GM20000 (cell line): ENCODE measurements at regions not wholly inside any gene's neighbourhood (a gene's known extent, or its start where the extent isn't known, plus 50 kb on each side); places are given as distances from the start of the nearest gene placed in this dataset.

Experiments used
- DNase-seq: peaks from one replicate; pipeline ENCODE4 v3.0.0; 2012; ENCODE audit warnings: low spot score
- TF ChIP-seq, protein P1 (sequence below): IDR thresholded peaks from 2 replicates; pipeline ENCODE4 v1.5.1; 2012; ENCODE audit warnings: mild to moderate bottlenecking, control low read depth; ENCODE audit errors: extremely low read depth, missing control alignments

DNA sequence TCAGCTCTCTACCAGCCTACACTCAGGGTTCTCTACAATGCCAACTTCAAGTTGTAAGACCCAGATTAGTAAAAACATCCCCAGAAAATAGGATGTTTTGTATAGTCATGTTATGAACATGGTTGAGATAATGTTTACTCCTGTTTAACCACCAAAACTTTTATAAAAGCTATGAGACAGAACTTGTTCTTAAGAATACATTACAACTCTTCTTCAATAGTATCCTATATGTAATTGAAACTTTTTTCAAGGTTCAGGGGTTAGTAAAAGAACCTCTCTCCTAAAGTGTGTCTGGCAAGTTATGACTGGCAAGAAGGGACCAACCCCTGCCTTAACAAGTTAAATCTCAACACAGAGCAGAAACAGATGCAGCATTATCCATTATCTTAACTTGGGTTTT lies 118.8 kb upstream of the STK17B start:
- no peak for DNase-seq
- TF ChIP-seq, protein P1, sequence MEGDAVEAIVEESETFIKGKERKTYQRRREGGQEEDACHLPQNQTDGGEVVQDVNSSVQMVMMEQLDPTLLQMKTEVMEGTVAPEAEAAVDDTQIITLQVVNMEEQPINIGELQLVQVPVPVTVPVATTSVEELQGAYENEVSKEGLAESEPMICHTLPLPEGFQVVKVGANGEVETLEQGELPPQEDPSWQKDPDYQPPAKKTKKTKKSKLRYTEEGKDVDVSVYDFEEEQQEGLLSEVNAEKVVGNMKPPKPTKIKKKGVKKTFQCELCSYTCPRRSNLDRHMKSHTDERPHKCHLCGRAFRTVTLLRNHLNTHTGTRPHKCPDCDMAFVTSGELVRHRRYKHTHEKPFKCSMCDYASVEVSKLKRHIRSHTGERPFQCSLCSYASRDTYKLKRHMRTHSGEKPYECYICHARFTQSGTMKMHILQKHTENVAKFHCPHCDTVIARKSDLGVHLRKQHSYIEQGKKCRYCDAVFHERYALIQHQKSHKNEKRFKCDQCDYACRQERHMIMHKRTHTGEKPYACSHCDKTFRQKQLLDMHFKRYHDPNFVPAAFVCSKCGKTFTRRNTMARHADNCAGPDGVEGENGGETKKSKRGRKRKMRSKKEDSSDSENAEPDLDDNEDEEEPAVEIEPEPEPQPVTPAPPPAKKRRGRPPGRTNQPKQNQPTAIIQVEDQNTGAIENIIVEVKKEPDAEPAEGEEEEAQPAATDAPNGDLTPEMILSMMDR: no peak

DNA sequence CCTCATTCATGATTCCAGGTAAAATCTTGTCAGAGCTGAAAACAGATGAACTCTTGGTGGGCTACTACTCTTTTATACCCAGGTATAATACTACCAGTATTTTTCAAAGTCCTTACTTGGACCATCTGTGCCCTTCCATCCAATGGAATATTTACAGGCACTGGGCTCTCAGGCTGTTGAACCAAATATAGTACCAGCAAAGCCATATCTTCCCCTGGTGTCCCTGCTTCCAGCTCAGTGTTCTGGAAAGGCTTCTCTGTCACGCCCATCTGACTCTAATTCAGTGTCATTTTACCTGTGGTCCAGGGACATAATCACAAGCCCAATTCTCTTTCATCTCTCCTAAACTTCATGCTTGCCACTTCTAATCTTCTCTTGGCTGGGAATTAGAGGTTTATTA lies 119.2 kb upstream of the STK17B start:
- TF ChIP-seq, protein P1: no peak
- no peak for DNase-seq

DNA sequence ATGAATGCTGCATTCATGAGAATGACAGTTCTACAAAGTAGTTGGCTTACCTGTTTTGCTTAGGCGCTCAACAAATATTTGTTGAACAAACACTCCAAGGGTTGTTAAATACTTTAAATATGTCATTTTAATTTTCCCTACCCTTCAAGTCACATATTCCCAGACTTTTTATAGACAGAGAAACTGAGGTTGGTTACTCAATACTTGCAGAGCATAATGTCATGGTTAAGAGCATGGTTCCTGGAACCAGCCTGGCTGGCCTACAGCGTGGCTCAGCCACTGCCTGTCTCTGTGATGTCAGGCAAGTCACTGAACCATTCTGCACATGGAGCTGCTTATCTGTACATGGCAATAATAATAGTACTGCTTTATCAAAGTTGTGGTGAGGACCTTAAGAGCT lies 120.0 kb upstream of the STK17B start:
- TF ChIP-seq, protein P1: no peak
- no peak for DNase-seq

DNA sequence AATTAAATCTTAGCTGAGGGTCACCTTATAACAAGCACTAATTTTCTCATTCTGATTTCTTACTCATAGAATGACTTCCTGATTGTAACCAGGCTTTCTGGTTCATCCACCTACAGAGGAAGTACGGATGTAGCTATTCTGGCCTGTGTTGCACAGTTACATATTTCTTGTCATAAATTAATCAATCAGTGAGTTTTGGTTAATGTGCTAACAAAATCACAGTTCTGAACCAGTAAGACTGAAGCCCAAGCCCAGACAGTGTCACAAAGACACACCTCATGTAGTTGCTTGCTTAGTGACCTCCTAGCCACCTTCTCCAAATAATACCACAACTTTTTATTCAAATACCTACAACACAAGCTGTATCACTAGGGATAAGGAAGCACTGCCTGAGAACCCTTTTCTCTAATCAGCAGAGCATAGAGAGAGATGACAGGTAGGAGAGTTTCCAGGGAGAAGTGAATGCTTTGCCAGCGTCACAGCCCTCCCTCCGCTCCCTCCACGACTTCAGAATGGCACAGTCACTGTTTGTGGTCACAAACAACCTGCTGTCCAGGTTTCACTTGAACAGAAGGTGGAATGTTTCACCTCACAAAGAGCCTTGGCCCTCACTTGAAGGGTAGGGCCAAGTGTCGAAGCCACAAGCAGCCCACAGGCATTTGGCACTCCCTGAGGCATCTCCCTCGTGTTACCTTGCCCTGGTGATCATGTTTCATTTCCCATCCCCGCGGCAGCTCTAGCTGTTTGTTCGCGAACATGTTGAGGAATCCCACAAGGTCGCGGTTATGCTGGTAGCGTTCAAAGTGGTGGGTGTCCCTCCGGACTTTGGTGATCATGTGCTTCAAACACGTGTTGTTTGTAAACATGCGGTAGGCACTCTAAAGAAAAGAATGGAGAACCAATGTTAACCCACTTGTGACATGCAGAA lies 120.8 kb upstream of the STK17B start:
- DNase-seq: no peak
- TF ChIP-seq, protein P1: no peak

DNA sequence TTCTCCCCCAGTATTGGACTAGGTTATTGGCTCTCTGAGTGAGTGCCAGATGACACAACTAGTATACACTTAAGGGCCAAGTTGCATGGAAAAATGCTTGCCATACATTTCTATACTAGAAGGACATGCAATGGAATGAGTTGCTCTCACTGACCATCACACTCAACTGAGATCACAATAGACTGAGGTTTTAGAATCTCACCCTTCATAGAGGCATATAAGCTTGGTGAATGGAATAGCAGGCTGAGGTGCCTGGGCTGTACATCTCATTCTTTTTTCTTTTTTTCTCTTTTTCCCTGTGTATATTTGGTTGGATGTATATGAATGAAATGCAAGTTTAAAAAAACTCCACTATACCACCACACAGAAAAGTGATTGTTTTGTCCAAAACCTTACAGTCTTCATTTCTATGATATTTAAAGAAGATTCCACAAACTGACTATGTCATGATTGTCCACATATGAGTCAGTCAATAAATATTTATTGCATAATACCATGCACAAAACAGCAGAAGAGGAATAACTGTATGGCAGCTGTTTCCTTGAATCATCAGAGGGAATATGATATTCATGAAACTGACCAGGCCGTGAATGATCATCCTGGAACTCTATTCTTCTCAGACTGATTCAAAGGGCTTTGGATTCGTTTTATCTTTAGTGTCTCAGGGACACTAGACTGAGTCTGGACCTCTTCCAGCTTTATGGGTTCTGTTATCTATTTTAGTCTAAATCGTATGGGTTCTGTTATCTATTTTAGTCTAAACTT lies 122.6 kb upstream of the STK17B start:
- TF ChIP-seq, protein P1: no peak
- DNase-seq: no peak

DNA sequence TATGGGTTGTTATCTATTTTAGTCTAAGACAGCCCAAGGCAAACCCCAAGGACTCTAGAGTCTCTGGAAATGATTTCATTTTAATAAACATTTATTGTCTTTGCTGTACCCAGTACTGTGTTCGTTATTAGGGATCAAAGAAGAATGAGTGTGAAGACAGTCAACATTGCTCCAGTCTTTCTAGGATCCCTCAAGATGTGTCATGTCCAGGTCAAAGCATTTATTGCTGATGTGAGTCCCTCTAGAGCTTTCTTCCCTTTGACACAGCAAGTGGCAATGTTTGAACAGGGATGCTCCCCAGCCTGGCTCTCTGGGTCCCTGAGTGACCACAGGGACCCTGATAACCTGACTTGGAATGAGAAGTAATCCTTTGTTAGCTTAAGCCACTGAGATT lies 123.1 kb upstream of the STK17B start:
- no peak for DNase-seq
- TF ChIP-seq, protein P1: no peak

DNA sequence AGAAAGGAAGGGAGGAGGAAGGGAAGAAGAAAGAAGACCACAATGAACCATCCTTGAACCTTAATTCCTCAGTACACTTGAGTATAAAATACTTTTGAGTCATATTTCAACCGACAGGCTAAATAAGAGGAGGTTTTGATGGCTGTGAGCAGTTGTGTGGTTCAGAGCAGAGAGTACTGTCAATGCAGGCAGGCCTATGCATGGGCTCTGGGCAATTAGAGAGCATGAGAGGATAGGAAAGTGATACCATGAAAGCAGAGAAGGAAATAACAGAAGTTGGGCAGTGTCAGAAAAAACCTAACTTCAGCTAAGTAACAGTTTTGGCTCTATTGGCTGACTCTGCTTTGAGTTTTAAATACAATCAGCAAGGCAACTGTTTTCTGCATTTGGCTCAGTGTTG lies 123.6 kb upstream of the STK17B start:
- TF ChIP-seq, protein P1: no peak
- no peak for DNase-seq
